H1 (cell line): ENCODE measurements at regions not wholly inside any gene's neighbourhood (a gene's known extent, or its start where the extent isn't known, plus 50 kb on each side); places are given as distances from the start of the nearest gene placed in this dataset.

Experiments used
- CTCF ChIA-PET: fragments of 300-600 bp; sonication (Branson Sonifier 250); formaldehyde crosslinking; loops from one replicate; lab custom pipeline; 2021; ENCODE audit not compliant: partially characterized antibody; lab: Charles Lee
- POLR2A ChIA-PET: fragments of 300-600 bp; sonication (Branson Sonifier 250); formaldehyde crosslinking; loops from one replicate; lab custom pipeline; 2021; ENCODE audit warnings: inconsistent platforms; ENCODE audit not compliant: partially characterized antibody; lab: Charles Lee
- DNase-seq, 2 experiments: peaks; one replicate each; pipeline versions ENCODE4 v3.0.0 to v3.0.0-alpha.2; 2010 to 2022; ENCODE audit warnings: low spot score in 2 of 2, low read depth in 1 of 2, mixed read lengths in 1 of 2
- FAIRE-seq: peaks from 2 replicates; lab custom pipeline; 2011; peaks lifted over from hg19 to GRCh38; lab: Jason Lieb, UNC
- H2AFZ ChIP-seq: 2 replicates; pipeline ENCODE4 v1.8.1; 2012; ENCODE audit warnings: low read length, inconsistent platforms
- H2AK5ac ChIP-seq: 2 replicates; pipeline ENCODE4 v1.6.1; 2013; ENCODE audit warnings: low read depth, low read length
- H2BK120ac ChIP-seq: replicated peaks from 2 replicates; pipeline ENCODE3; 2013; ENCODE audit warnings: low read depth, low read length, inconsistent platforms
- H2BK12ac ChIP-seq: 2 replicates; pipeline ENCODE4 v1.6.1; 2013; ENCODE audit warnings: low read depth, low read length
- H2BK15ac ChIP-seq: 2 replicates; pipeline ENCODE4 v1.6.1; 2013; ENCODE audit warnings: low read length
- H2BK20ac ChIP-seq: 2 replicates; pipeline ENCODE4 v1.6.1; 2013; ENCODE audit warnings: low read length
- H2BK5ac ChIP-seq: 2 replicates; pipeline ENCODE4 v1.6.1; 2013; ENCODE audit warnings: low read depth, low read length
- H3K14ac ChIP-seq: 2 replicates; pipeline ENCODE4 v1.6.1; 2013; ENCODE audit warnings: inconsistent platforms; ENCODE audit not compliant: insufficient read length
- H3K18ac ChIP-seq: 2 replicates; pipeline ENCODE4 v1.6.1; 2013; ENCODE audit warnings: low read length; ENCODE audit errors: extremely low read depth
- H3K23ac ChIP-seq: 2 replicates; pipeline ENCODE4 v1.6.1; 2013; ENCODE audit warnings: inconsistent platforms; ENCODE audit not compliant: insufficient read length
- H3K23me2 ChIP-seq: 2 replicates; pipeline ENCODE4 v1.6.1; 2013; ENCODE audit warnings: low read depth, low read length
- H3K27ac ChIP-seq: 2 replicates; pipeline ENCODE4 v1.6.1; 2011; ENCODE audit warnings: low read depth, low read length, inconsistent platforms
- H3K27me3 ChIP-seq, 4 experiments: replicated peaks in 1 of 4; 1 replicate in 1 of 4; 2 replicates in 3 of 4; pipeline versions ENCODE4 v1.6.1 to v1.8.1; 2011 to 2013; ENCODE audit warnings: low read length in 3 of 4, mild to moderate bottlenecking in 3 of 4, inconsistent platforms in 2 of 4, mixed read lengths in 2 of 4, moderate library complexity in 1 of 4; ENCODE audit not compliant: control insufficient read depth in 3 of 4, insufficient read depth in 3 of 4; ENCODE audit errors: extremely low read depth in 1 of 4
- H3K36me3 ChIP-seq, 4 experiments: 2 replicates each; pipeline versions ENCODE4 v1.6.1 to v1.8.1; 2011 to 2013; ENCODE audit warnings: mild to moderate bottlenecking in 4 of 4, low read length in 3 of 4, moderate library complexity in 2 of 4, control low read depth in 1 of 4, inconsistent platforms in 1 of 4; ENCODE audit not compliant: insufficient read depth in 4 of 4, control insufficient read depth in 2 of 4
- H3K4ac ChIP-seq: replicated peaks from 2 replicates; pipeline ENCODE3; 2013; ENCODE audit warnings: low read length, low read depth, mixed read lengths, inconsistent platforms; ENCODE audit not compliant: insufficient read length
- H3K4me1 ChIP-seq, 4 experiments: replicated peaks in 1 of 4; 1 replicate in 1 of 4; 2 replicates in 3 of 4; pipeline versions ENCODE4 v1.6.1 to v1.8.1; 2011 to 2013; ENCODE audit warnings: low read length in 3 of 4, inconsistent platforms in 2 of 4, mixed read lengths in 1 of 4; ENCODE audit not compliant: insufficient read depth in 4 of 4, control insufficient read depth in 3 of 4
- H3K4me2 ChIP-seq, 2 experiments: 2 replicates each; pipeline versions ENCODE4 v1.6.1 to v1.8.1; 2011 to 2013; ENCODE audit warnings: low read depth in 2 of 2, low read length in 2 of 2, control low read depth in 1 of 2, inconsistent platforms in 1 of 2, mild to moderate bottlenecking in 1 of 2; ENCODE audit not compliant: insufficient read depth in 1 of 2
- H3K4me3 ChIP-seq, 4 experiments: fragments of 200-600, 300-600 bp in 1 of 4; sonication (generic), shearing (Covaris generic), sonication (Bioruptor Twin) in 1 of 4; 2 replicates each; pipeline versions ENCODE4 v1.5.1 to v1.8.1; 2011 to 2016; ENCODE audit warnings: low read length in 4 of 4, low read depth in 3 of 4, control low read depth in 2 of 4, inconsistent platforms in 2 of 4, mild to moderate bottlenecking in 2 of 4, mixed read lengths in 1 of 4, moderate library complexity in 1 of 4; ENCODE audit not compliant: insufficient read depth in 2 of 4; ENCODE audit errors: extremely low read depth in 1 of 4
- H3K56ac ChIP-seq: replicated peaks from 2 replicates; pipeline ENCODE3; 2013; ENCODE audit warnings: low read depth, mild to moderate bottlenecking, mixed read lengths, low read length, inconsistent platforms; ENCODE audit not compliant: insufficient read length
- H3K79me1 ChIP-seq: 2 replicates; pipeline ENCODE4 v1.6.1; 2013; ENCODE audit warnings: low read depth, low read length, control low read depth
- H3K79me2 ChIP-seq, 2 experiments: 2 replicates each; pipeline versions ENCODE4 v1.6.1 to v1.8.1; 2012 to 2013; ENCODE audit warnings: low read length in 2 of 2, mild to moderate bottlenecking in 2 of 2, inconsistent platforms in 1 of 2; ENCODE audit not compliant: insufficient read depth in 2 of 2, control insufficient read depth in 1 of 2
- H3K9ac ChIP-seq, 4 experiments: replicated peaks in 1 of 4; 1 replicate in 1 of 4; 2 replicates in 3 of 4; pipeline versions ENCODE4 v1.6.1 to v1.8.1; 2011 to 2013; ENCODE audit warnings: low read depth in 3 of 4, low read length in 3 of 4, control low read depth in 2 of 4, mild to moderate bottlenecking in 2 of 4, moderate library complexity in 2 of 4, inconsistent platforms in 1 of 4; ENCODE audit errors: extremely low read depth in 1 of 4
- H3K9me3 ChIP-seq, 2 experiments: 2 replicates each; pipeline versions ENCODE4 v1.6.1 to v1.8.1; 2012 to 2013; ENCODE audit warnings: mild to moderate bottlenecking in 2 of 2, moderate library complexity in 2 of 2, control low read depth in 1 of 2, inconsistent platforms in 1 of 2, low read depth in 1 of 2, low read length in 1 of 2, mixed read lengths in 1 of 2; ENCODE audit not compliant: insufficient read depth in 2 of 2
- H4K20me1 ChIP-seq, 2 experiments: replicated peaks in 1 of 2; 2 replicates each; pipeline versions ENCODE3 to v1.8.1; 2011 to 2013; ENCODE audit warnings: inconsistent platforms in 2 of 2, low read length in 2 of 2, mild to moderate bottlenecking in 1 of 2; ENCODE audit not compliant: insufficient read depth in 2 of 2, control insufficient read depth in 1 of 2
- H4K5ac ChIP-seq: 2 replicates; pipeline ENCODE4 v1.6.1; 2013; ENCODE audit warnings: low read length, low read depth, mixed read lengths, inconsistent platforms; ENCODE audit not compliant: insufficient read length
- H4K8ac ChIP-seq: 2 replicates; pipeline ENCODE4 v1.8.0; 2013; ENCODE audit warnings: mild to moderate bottlenecking, moderate library complexity, low read length, inconsistent platforms; ENCODE audit not compliant: insufficient read depth; ENCODE audit errors: extremely low read depth
- H4K91ac ChIP-seq: replicated peaks from 2 replicates; pipeline ENCODE3; 2013; ENCODE audit warnings: low read length, mixed read lengths, inconsistent platforms; ENCODE audit not compliant: insufficient read length
- ATF2 ChIP-seq: IDR thresholded peaks from 2 replicates; pipeline ENCODE4 v1.6.1; 2012; ENCODE audit warnings: low read length, inconsistent platforms
- CBX8 ChIP-seq: fragments of 300-800, 300-1000 bp; sonication (generic); IDR thresholded peaks from 2 replicates; pipeline ENCODE4 v1.7.1; 2016; ENCODE audit warnings: low read depth, low read length, borderline replicate concordance
- CREB1 ChIP-seq: IDR thresholded peaks from 2 replicates; pipeline ENCODE4 v1.6.1; 2012; ENCODE audit warnings: inconsistent platforms
- EP300 ChIP-seq, 2 experiments: IDR thresholded peaks; 1 replicate in 1 of 2; 2 replicates in 1 of 2; pipeline ENCODE4 v1.6.1; 2011 to 2012; ENCODE audit warnings: low read depth in 2 of 2, low read length in 2 of 2, mild to moderate bottlenecking in 2 of 2, borderline replicate concordance in 1 of 2, inconsistent platforms in 1 of 2, moderate library complexity in 1 of 2
- FOSL1 ChIP-seq: IDR thresholded peaks from 2 replicates; pipeline ENCODE4 v1.6.1; 2011; ENCODE audit warnings: mild to moderate bottlenecking, low read depth, low read length, moderate library complexity; ENCODE audit not compliant: insufficient read depth
- HDAC6 ChIP-seq: IDR thresholded peaks from one replicate; pipeline ENCODE4 v1.7.1; 2012; ENCODE audit warnings: low read depth, mild to moderate bottlenecking, inconsistent platforms, low read length, moderate library complexity
- KDM1A ChIP-seq: fragments of 200-600, 300-600 bp; sonication (generic); IDR thresholded peaks from 2 replicates; pipeline ENCODE4 v1.7.1; 2016; ENCODE audit warnings: mild to moderate bottlenecking, low read length, borderline replicate concordance
- NRF1 ChIP-seq: IDR thresholded peaks from 2 replicates; pipeline ENCODE4 v1.6.1; 2011; ENCODE audit warnings: mild to moderate bottlenecking, low read depth, low read length, improper control_type of control experiment
- PHF8 ChIP-seq: fragments of 200-600 bp; sonication (generic); conservative IDR thresholded peaks from 2 replicates; pipeline ENCODE4 v1.7.1; 2012; ENCODE audit warnings: low read depth, mild to moderate bottlenecking, inconsistent platforms, low read length, moderate library complexity
- RBBP5 ChIP-seq: IDR thresholded peaks from 2 replicates; pipeline ENCODE4 v1.7.1; 2012; ENCODE audit warnings: low read depth, mild to moderate bottlenecking, inconsistent platforms, low read length, moderate library complexity, borderline replicate concordance
- RXRA ChIP-seq: IDR thresholded peaks from 2 replicates; pipeline ENCODE4 v1.6.1; 2011; ENCODE audit warnings: low read depth, mild to moderate bottlenecking, low read length, moderate library complexity; ENCODE audit not compliant: insufficient read depth
- YY1 ChIP-seq: IDR thresholded peaks from 2 replicates; pipeline ENCODE4 v1.6.1; 2011; ENCODE audit warnings: low read depth, mild to moderate bottlenecking, low read length
- ZNF274 ChIP-seq: IDR thresholded peaks from 2 replicates; pipeline ENCODE4 v1.7.0; 2012; ENCODE audit warnings: low read length, borderline replicate concordance; ENCODE audit errors: extremely low read depth
- WGBS, 2 experiments: shearing (Covaris generic) in 1 of 2; methylation state at CpG; one replicate each; pipeline versions ENCODE4 v1.1.6 to v1.1.7; 2013 to 2015; ENCODE audit warnings: low lambda C conversion rate in 2 of 2, mixed read lengths in 2 of 2, inconsistent platforms in 1 of 2, low coverage in 1 of 2, missing lambda C conversion rate in 1 of 2; ENCODE audit not compliant: insufficient replicate concordance in 2 of 2, insufficient coverage in 1 of 2, insufficient read length in 1 of 2; ENCODE audit errors: extremely low coverage in 1 of 2, missing lambda C conversion rate in 1 of 2; 5-methylcytosine and 5-hydroxymethylcytosine counted together

GRCh38 chr3:74375653-74376052 is 238.8 kb downstream of the CNTN3 start:
- Histone ChIP-seq H2AFZ (no peak overlapping the region), H3K36me3 (no peaks in the 10 kb centered on the region), H2BK20ac (no peak overlapping the region), H3K4ac (no peak overlapping the region), H3K9ac (no peak overlapping the region), H2BK15ac (no peak overlapping the region), H3K18ac (no peak overlapping the region), H2BK120ac (no peak overlapping the region), H4K8ac (no peak overlapping the region), H3K79me1 (no peaks in the 10 kb centered on the region), H2AK5ac (no peak overlapping the region), H3K56ac (no peak overlapping the region), H3K79me2 (no peaks in the 10 kb centered on the region), H3K4me3 (no peak overlapping the region), H3K4me1 (0 out of 7 replicates have a peak, but pooled peaks cover 0 to 2% (median 0%) of the 10 kb centered on the region in 4 experiments), H4K20me1 (no peaks in the 10 kb centered on the region), H4K91ac (no peak overlapping the region), H2BK5ac (no peak overlapping the region), H4K5ac (no peak overlapping the region), H3K27me3 (no peaks in the 10 kb centered on the region), H3K9me3 (peaks cover 2 to 6% of the 10 kb centered on the region in 2 experiments; a peak in 2 of 4 replicates), H3K4me2 (no peak overlapping the region), H2BK12ac (no peak overlapping the region), H3K23me2 (no peaks in the 10 kb centered on the region), H3K14ac (no peak overlapping the region), H3K27ac (no peak overlapping the region), H3K23ac (no peak overlapping the region)
- no peak for FAIRE-seq
- ChIA-PET POLR2A (no interaction called here), CTCF (interaction anchor here (0.9 kb wide), 1 partner anchor 13 kb away, joined by 3 read pairs; no protein-coding TSS in a partner anchor)
- WGBS, 2 experiments = 92% methylated on average over 1 of the region's 1 CpG; no CpG with 5 or more reads in 1 of the 2 experiments
- no peak for DNase-seq
- TF ChIP-seq YY1 (no peak), ZNF274 (no peak), RBBP5 (no peak), CBX8 (no peak), FOSL1 (no peak), KDM1A (no peak), HDAC6 (no peak), RXRA (no peak), ATF2 (no peak), PHF8 (no peak), NRF1 (no peak), CREB1 (no peak), EP300 (IDR thresholded peaks at IDR 0.05; ENCODE audit: borderline replicate concordance in 1 of 2, low read depth in 2 of 2, low read length in 2 of 2) (no peak)
